ENCODE measurements at regions not wholly inside any gene's neighbourhood (a gene's known extent, or its start where the extent isn't known, plus 50 kb on each side); places are given as distances from the start of the nearest gene placed in this dataset.

DNA sequence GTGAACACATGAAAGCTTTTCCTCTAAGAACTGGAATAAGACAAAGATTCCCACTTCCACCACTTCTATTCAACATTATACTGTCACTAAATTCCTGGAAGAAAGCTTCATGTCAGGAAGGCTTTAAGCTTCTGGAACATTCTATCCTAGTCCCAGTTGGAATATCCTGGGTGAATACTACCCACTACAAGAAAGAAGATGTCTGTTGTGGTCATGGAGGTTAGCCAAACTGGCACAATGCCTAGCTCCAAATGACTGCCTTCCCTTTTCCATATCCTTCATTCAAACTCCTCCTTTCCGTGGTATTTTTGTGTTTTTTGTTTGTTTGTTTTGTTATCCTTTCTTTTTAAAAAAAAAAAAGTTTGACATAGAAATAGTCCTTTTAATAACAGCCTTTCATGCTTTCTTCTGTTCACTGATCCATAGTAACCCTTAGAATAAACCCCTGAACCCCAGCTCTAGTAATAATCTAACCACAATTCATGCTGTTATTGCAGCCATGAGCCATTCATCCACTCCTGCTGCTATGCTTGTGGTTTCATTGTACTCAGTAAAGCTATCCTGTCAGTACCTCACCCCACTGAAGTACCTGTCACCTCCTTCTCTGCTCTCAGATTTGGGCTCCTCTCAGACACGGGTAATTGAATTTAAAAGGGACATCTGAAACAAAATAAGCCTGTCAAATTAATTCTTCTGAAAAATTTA lies 447.5 kb downstream of the IGSF11 start:
- no peaks in the 10 kb centered on the region for H3K27me3 ChIP-seq (ENCODE audit: control insufficient read depth in 2 of 2, insufficient read depth in 1 of 2, low read length in 1 of 2)
- 84% methylated on average over 2 of the region's 2 CpGs for WGBS
- no peak overlapping the region for H3K4me3 ChIP-seq (ENCODE audit: low read length in 2 of 2)
- no peaks in the 10 kb centered on the region for H3K9me3 ChIP-seq (ENCODE audit: control insufficient read depth in 2 of 2, insufficient read depth in 1 of 2, low read length in 1 of 2)
- no peaks in the 10 kb centered on the region for H3K36me3 ChIP-seq (ENCODE audit: control insufficient read depth in 2 of 2, insufficient read depth in 2 of 2, low read length in 1 of 2)
- H3K27ac ChIP-seq (ENCODE audit: low read depth in 1 of 2, low read length in 1 of 2): no peak overlapping the region
- no peak for DNase-seq (ENCODE audit: low read depth in 6 of 9, low spot score in 9 of 9)
- H3K4me1 ChIP-seq (ENCODE audit: control insufficient read depth in 2 of 2, insufficient read depth in 2 of 2, low read length in 2 of 2): no peaks in the 10 kb centered on the region

DNA sequence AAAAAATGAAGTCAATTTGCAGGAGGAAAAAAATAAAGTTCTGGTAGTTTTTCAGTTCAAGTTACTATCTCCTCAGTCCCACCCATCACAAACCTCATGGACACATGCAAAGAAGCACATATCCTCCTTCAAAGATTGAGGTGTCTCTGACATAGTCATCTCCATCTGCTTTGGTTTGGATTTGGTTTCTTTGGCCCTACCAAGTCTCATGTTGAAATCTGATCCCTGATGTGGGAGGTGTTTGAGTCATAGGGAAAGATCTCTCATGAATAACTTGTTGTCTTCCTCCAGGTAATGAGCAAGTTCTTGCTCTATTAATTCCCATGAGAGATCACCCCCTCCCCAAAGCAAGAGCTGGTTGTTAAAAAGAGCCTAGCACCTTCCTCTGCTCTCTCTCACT lies 446.8 kb downstream of the IGSF11 start:
- no peaks in the 10 kb centered on the region for H3K9me3 ChIP-seq (ENCODE audit: control insufficient read depth in 2 of 2, insufficient read depth in 1 of 2, low read length in 1 of 2)
- H3K27me3 ChIP-seq (ENCODE audit: control insufficient read depth in 2 of 2, insufficient read depth in 1 of 2, low read length in 1 of 2): no peaks in the 10 kb centered on the region
- no peak overlapping the region for H3K4me3 ChIP-seq (ENCODE audit: low read length in 2 of 2)
- no peak for DNase-seq (ENCODE audit: low read depth in 6 of 9, low spot score in 9 of 9)
- H3K36me3 ChIP-seq (ENCODE audit: control insufficient read depth in 2 of 2, insufficient read depth in 2 of 2, low read length in 1 of 2): no peaks in the 10 kb centered on the region
- H3K27ac ChIP-seq (ENCODE audit: low read depth in 1 of 2, low read length in 1 of 2): no peak overlapping the region
- H3K4me1 ChIP-seq (ENCODE audit: control insufficient read depth in 2 of 2, insufficient read depth in 2 of 2, low read length in 2 of 2): no peaks in the 10 kb centered on the region

DNA sequence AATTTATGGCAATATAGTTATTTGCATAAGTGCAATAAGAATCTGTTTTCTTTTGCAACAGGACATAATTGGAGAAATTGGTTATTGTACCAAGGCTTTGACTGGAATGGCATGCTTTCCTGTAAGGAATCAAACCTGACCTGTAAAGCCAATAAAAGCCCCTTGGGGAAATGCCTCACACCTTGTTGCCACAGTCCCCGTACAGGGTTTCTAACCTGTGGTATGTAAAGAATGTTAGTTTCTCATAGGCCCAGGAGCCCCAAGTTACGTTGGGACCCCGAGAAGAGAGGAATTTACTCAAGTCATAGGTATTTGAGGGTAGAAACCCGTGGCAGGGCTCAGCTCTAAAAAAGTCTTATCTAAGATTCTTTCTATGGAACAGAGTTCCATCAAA lies 441.4 kb downstream of the IGSF11 start:
- H3K4me3 ChIP-seq (ENCODE audit: low read length in 2 of 2): no peak overlapping the region
- WGBS: 56% methylated on average over 4 of the region's 4 CpGs
- H3K36me3 ChIP-seq (ENCODE audit: control insufficient read depth in 2 of 2, insufficient read depth in 2 of 2, low read length in 1 of 2): no peaks in the 10 kb centered on the region
- no peak for DNase-seq (ENCODE audit: low read depth in 6 of 9, low spot score in 9 of 9)
- no peaks in the 10 kb centered on the region for H3K27me3 ChIP-seq (ENCODE audit: control insufficient read depth in 2 of 2, insufficient read depth in 1 of 2, low read length in 1 of 2)
- no peak overlapping the region for H3K27ac ChIP-seq (ENCODE audit: low read depth in 1 of 2, low read length in 1 of 2)
- H3K9me3 ChIP-seq (ENCODE audit: control insufficient read depth in 2 of 2, insufficient read depth in 1 of 2, low read length in 1 of 2): peaks cover 0 to 6% of the 10 kb centered on the region in 2 donors
- H3K4me1 ChIP-seq (ENCODE audit: control insufficient read depth in 2 of 2, insufficient read depth in 2 of 2, low read length in 2 of 2): no peaks in the 10 kb centered on the region

DNA sequence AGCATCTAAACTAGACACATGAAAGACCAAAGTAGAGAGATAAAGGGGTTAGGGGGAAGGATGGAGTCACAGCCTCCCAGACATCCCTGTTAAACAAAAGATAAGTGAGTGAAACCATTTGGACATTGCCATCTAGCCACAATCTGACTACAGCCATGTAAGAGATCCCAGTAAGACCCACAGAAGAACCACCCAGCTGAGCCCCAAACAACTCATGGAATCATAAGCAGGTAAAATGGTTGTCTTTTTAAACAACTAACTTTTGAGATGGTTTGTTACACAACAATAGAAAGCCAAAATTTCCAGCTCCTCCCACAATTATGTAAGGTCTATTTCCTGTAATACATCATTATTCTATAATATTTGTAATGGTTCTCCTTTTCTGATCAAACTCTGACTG lies 437.5 kb downstream of the IGSF11 start:
- H3K36me3 ChIP-seq (ENCODE audit: control insufficient read depth in 2 of 2, insufficient read depth in 2 of 2, low read length in 1 of 2): no peaks in the 10 kb centered on the region
- no peaks in the 10 kb centered on the region for H3K27me3 ChIP-seq (ENCODE audit: control insufficient read depth in 2 of 2, insufficient read depth in 1 of 2, low read length in 1 of 2)
- H3K4me1 ChIP-seq (ENCODE audit: control insufficient read depth in 2 of 2, insufficient read depth in 2 of 2, low read length in 2 of 2): no peaks in the 10 kb centered on the region
- peaks cover 0 to 6% of the 10 kb centered on the region in 2 donors for H3K9me3 ChIP-seq (ENCODE audit: control insufficient read depth in 2 of 2, insufficient read depth in 1 of 2, low read length in 1 of 2)
- no peak for DNase-seq (ENCODE audit: low read depth in 6 of 9, low spot score in 9 of 9)
- no peak overlapping the region for H3K27ac ChIP-seq (ENCODE audit: low read depth in 1 of 2, low read length in 1 of 2)
- H3K4me3 ChIP-seq (ENCODE audit: low read length in 2 of 2): no peak overlapping the region

DNA sequence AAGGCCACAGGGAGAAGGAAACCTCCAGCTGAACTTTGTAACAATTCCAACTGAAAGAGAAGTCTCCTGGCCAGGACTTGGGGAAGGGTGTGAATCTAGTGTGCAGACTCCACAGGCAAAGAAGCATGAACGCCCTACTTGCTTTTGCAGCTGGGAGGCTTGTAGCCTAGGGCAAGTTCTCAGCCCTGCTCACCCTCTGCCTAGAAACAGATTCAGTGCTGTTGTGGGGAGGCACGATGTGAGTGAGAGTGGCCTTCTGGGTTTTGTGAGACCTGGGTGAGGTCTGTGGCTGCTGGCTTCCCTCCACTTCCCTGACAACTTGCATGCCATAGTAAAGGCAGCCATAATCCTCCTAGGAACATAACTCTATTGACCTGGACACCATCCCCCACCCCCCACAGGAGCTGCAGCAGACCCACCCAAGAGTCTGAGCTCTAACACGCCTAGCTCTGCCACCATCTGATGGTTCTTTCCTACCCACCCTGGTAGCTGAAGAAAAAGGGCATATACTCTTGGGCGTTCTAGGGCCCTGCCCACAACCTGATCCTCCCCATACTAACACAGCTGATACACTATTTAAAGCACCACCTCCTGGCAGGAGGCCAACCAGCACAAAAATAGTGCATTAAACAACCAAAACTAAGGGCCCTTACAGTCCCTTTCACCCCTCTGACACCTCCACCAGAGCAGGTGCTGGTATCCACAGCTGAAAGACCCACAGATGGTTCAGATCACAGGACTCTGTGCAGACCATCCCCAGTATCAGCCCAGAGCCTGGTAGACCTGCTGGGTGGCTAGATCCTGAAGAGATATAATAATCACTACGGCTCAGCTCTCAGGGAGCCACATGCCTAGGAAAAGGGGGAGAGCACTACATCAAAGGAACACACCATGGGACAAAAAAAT lies 426.5 kb downstream of the IGSF11 start:
- Histone ChIP-seq H3K27ac (ENCODE audit: low read depth in 1 of 2, low read length in 1 of 2) (no peak overlapping the region), H3K27me3 (ENCODE audit: control insufficient read depth in 2 of 2, insufficient read depth in 1 of 2, low read length in 1 of 2) (no peaks in the 10 kb centered on the region), H3K4me3 (ENCODE audit: low read length in 2 of 2) (no peak overlapping the region), H3K36me3 (ENCODE audit: control insufficient read depth in 2 of 2, insufficient read depth in 2 of 2, low read length in 1 of 2) (no peaks in the 10 kb centered on the region), H3K9me3 (ENCODE audit: control insufficient read depth in 2 of 2, insufficient read depth in 1 of 2, low read length in 1 of 2) (peaks cover 3 to 12% of the 10 kb centered on the region in 2 donors), H3K4me1 (ENCODE audit: control insufficient read depth in 2 of 2, insufficient read depth in 2 of 2, low read length in 2 of 2) (no peaks in the 10 kb centered on the region)
- DNase-seq (ENCODE audit: low read depth in 6 of 9, low spot score in 9 of 9): no peak
- WGBS: 94% methylated on average over 5 of the region's 5 CpGs

DNA sequence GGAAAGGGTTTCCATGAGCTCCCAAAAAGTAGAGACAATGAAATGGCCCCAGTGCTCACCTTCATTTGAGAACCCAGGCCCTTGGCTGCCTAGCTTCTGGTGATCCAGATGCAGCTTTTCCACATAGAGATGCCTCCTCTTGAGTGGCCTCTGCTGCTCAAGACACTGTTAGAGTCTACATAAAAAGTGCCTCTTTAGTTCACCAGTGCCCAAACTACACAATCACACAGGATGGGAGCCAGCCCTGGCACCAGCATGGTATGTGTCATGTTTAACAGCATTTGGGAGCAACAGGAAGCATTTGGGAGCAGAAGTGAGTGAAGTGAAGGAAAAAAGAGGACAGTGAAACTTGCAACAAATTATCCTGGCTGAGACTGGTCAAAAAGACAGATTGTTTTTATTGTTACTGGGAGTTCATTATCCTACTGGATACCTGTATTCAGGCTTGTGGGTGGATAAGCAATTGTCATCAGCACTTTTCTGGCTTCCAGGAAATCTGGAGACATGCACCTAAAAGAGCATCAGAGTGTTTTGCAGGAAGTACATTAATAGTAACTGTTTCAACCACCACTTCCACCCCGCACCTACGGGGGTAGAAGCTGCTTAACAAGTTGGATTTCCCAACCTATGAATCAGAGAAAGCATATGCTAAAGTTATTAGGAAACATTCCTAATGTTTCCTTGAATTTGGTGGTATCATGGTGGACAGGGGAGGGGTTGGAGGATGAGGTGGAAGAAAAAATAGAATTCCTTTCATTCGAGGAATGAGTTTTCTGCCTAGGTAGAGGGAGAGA lies 416.2 kb downstream of the IGSF11 start:
- no peaks in the 10 kb centered on the region for H3K27me3 ChIP-seq (ENCODE audit: control insufficient read depth in 2 of 2, insufficient read depth in 1 of 2, low read length in 1 of 2)
- no peaks in the 10 kb centered on the region for H3K9me3 ChIP-seq (ENCODE audit: control insufficient read depth in 2 of 2, insufficient read depth in 1 of 2, low read length in 1 of 2)
- H3K27ac ChIP-seq (ENCODE audit: low read depth in 1 of 2, low read length in 1 of 2): no peak overlapping the region
- no peaks in the 10 kb centered on the region for H3K36me3 ChIP-seq (ENCODE audit: control insufficient read depth in 2 of 2, insufficient read depth in 2 of 2, low read length in 1 of 2)
- no peak for DNase-seq (ENCODE audit: low read depth in 6 of 9, low spot score in 9 of 9)
- no peaks in the 10 kb centered on the region for H3K4me1 ChIP-seq (ENCODE audit: control insufficient read depth in 2 of 2, insufficient read depth in 2 of 2, low read length in 2 of 2)
- 22% methylated on average over 3 of the region's 3 CpGs for WGBS
- no peak overlapping the region for H3K4me3 ChIP-seq (ENCODE audit: low read length in 2 of 2)

DNA sequence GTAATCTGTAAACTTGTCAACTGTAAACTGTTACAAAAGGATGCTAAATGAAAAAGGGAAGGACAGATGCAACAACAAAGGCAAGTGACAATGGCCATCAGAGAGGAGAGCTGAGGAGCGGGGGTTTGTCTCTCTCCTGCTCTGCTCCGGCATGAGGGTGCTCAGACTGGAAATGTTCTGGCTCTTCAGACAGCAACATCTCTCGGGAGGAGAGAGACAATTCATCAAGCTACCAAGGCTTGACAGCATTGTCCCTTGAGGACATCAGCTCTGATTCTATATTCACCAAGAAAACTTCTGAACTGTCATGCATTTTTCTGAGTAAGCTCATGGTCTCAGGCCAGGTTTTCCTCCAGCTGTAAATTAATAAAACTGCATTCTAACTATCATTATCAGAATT lies 408.2 kb downstream of the IGSF11 start:
- no peaks in the 10 kb centered on the region for H3K27me3 ChIP-seq (ENCODE audit: control insufficient read depth in 2 of 2, insufficient read depth in 1 of 2, low read length in 1 of 2)
- no peak overlapping the region for H3K4me3 ChIP-seq (ENCODE audit: low read length in 2 of 2)
- no peaks in the 10 kb centered on the region for H3K9me3 ChIP-seq (ENCODE audit: control insufficient read depth in 2 of 2, insufficient read depth in 1 of 2, low read length in 1 of 2)
- no peaks in the 10 kb centered on the region for H3K36me3 ChIP-seq (ENCODE audit: control insufficient read depth in 2 of 2, insufficient read depth in 2 of 2, low read length in 1 of 2)
- WGBS: 82% methylated on average over 3 of the region's 3 CpGs
- no peaks in the 10 kb centered on the region for H3K4me1 ChIP-seq (ENCODE audit: control insufficient read depth in 2 of 2, insufficient read depth in 2 of 2, low read length in 2 of 2)
- no peak overlapping the region for H3K27ac ChIP-seq (ENCODE audit: low read depth in 1 of 2, low read length in 1 of 2)
- no peak for DNase-seq (ENCODE audit: low read depth in 6 of 9, low spot score in 9 of 9)

DNA sequence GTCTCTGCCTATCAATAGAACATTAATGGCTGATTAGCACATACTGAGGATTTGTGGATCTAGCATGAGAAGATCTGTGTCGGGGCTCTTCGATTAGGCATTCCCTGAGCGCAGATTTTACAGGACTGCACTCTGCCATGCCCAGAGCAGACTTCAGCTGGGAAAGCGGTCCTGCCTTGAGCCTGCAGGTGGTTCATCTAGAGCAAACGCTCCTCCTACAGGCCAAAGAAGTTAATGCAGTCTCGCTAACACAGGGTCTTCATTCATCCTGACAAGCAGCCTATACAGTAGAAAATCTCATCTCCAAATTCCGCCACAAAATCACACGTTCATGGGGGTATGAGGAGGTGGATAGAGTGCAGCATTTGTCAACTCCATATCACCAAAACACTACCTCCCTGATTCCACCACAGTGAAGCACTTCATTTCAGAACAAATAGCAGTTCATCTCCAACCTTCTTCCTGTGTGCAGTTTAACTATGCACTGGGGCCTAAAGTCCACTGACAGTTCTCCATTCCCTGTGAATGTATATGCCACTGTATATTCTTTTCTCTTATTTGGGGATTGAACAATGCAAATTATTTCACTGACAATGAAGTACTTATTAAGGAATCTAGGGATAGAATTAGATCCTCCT lies 405.8 kb downstream of the IGSF11 start:
- H3K9me3 ChIP-seq (ENCODE audit: control insufficient read depth in 2 of 2, insufficient read depth in 1 of 2, low read length in 1 of 2): no peaks in the 10 kb centered on the region
- DNase-seq (ENCODE audit: low read depth in 6 of 9, low spot score in 9 of 9): peak; percentile 3 to 60 (median 17)
- WGBS: 18% methylated on average over 8 of the region's 8 CpGs

More for the DNA sequence above, 405.8 kb downstream of the IGSF11 start:
- no peaks in the 10 kb centered on the region for H3K27me3 ChIP-seq (ENCODE audit: control insufficient read depth in 2 of 2, insufficient read depth in 1 of 2, low read length in 1 of 2)
- H3K36me3 ChIP-seq (ENCODE audit: control insufficient read depth in 2 of 2, insufficient read depth in 2 of 2, low read length in 1 of 2): no peaks in the 10 kb centered on the region
- H3K4me3 ChIP-seq (ENCODE audit: low read length in 2 of 2): no peak overlapping the region
- no peak overlapping the region for H3K27ac ChIP-seq (ENCODE audit: low read depth in 1 of 2, low read length in 1 of 2)
- no peaks in the 10 kb centered on the region for H3K4me1 ChIP-seq (ENCODE audit: control insufficient read depth in 2 of 2, insufficient read depth in 2 of 2, low read length in 2 of 2)
